Right lobe of liver (tissue), 6 donors: ENCODE measurements at regions not wholly inside any gene's neighbourhood (a gene's known extent, or its start where the extent isn't known, plus 50 kb on each side); places are given as distances from the start of the nearest gene placed in this dataset.

Experiments used
- ATAC-seq, 4 donors: fragments of 200-7000 bp; cut with Tn5 transposase; one replicate each; pipeline ENCODE4 v1.9.1; 2020; ENCODE audit warnings: mild to moderate bottlenecking in 4 of 4, moderate library complexity in 4 of 4
- DNase-seq, 3 donors: peaks; one replicate each; pipeline ENCODE4 v3.0.0-alpha.2; 2020
- H3K27ac ChIP-seq, 3 donors: fragments of 200-600 bp; one replicate each; pipeline ENCODE4 v1.8.0; 2022
- H3K27me3 ChIP-seq, 2 donors: fragments of 200-600 bp; one replicate each; pipeline ENCODE4 v1.8.0; 2022
- H3K36me3 ChIP-seq, 4 donors: fragments of 200-600 bp; sonication (generic) in 1 of 4; one replicate each; pipeline versions ENCODE4 v1.5.1 to v1.8.0; 2017 to 2022; ENCODE audit warnings: control low read depth in 1 of 4
- H3K4me1 ChIP-seq, 4 donors: fragments of 200-600 bp; sonication (generic) in 1 of 4; one replicate each; pipeline versions ENCODE4 v1.5.1 to v1.8.0; 2017 to 2022; ENCODE audit warnings: control low read depth in 1 of 4
- H3K4me3 ChIP-seq, 3 donors: fragments of 200-600 bp; one replicate each; pipeline ENCODE4 v1.8.0; 2022
- H3K9me3 ChIP-seq, 4 donors: fragments of 200-600 bp; sonication (generic) in 1 of 4; one replicate each; pipeline versions ENCODE4 v1.5.1 to v1.8.0; 2017 to 2022; ENCODE audit warnings: control low read depth in 1 of 4
- CTCF ChIP-seq, 4 donors: fragments of 200-600 bp in 3 of 4; fragments of 450-650 bp in 1 of 4; IDR thresholded peaks; one replicate each; pipeline versions ENCODE4 v1.5.1 to v1.8.0; 2016 to 2022; ENCODE audit warnings: antibody characterized with exemption in 4 of 4, mild to moderate bottlenecking in 2 of 4
- POLR2A ChIP-seq: fragments of 450-650 bp; IDR thresholded peaks from one replicate; pipeline ENCODE4 v1.6.1; 2017; ENCODE audit warnings: antibody characterized with exemption, mild to moderate bottlenecking
- WGBS: methylation state at CpG from one replicate; pipeline ENCODE4 v1.1.6; 2018; ENCODE audit warnings: low coverage, low lambda C conversion rate; ENCODE audit not compliant: insufficient coverage; ENCODE audit errors: missing lambda C conversion rate; 5-methylcytosine and 5-hydroxymethylcytosine counted together
- intact Hi-C, 2 donors: fragments of 100-400 bp; cut with DNase I; formaldehyde crosslinking; loops; one replicate each; pipeline versions ENCODE4 v1.11.2 to v1.14.1; 2022
- donor health status: DM: no; HTN: yes; CAD: no.
- donor health status: DM: no; HTN: no; CAD: no.
- donor health status: DM: no; HTN: no; CAD: no.
- donor health status: DM: no; HTN: yes; CAD: no.
- donor health status: DM: no; HTN: yes; CAD: no.

GRCh38 chr15:87777054-87777561 is 479.4 kb downstream of the NTRK3 start:
- no peaks in the 10 kb centered on the region for H3K4me1 ChIP-seq
- WGBS, result 39% methylated on average over 3 of the region's 3 CpGs
- H3K27me3 ChIP-seq, result no peaks in the 10 kb centered on the region
- H3K9me3 ChIP-seq, result no peaks in the 10 kb centered on the region
- DNase-seq (no peak), ATAC-seq (no peak)
- H3K36me3 ChIP-seq, result no peaks in the 10 kb centered on the region
- no peak overlapping the region for H3K4me3 ChIP-seq
- TF ChIP-seq CTCF (IDR thresholded peaks at IDR 0.05) (no peak), POLR2A (no peak)
- intact Hi-C loops, result no loop called here
- no peak overlapping the region for H3K27ac ChIP-seq

DNA sequence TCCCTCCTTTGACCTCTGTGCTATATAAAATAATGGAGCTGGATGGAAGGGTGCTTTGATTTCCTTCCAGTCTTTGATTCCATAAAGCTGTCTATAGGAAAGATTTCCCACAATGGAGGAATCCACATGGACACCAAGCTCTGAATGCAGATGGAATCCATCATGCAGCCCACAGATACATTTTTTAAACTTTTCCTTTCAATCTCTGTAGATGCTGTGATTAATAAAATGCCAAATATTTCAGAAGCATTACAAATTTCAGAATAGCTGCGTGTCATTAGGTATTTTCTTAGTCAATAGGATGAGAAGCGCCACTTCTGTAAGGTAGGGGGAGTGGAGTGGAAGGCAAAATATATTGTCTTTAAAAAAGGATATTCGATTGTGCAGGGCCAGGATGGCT is 489.0 kb downstream of the NTRK3 start:
- Histone ChIP-seq H3K4me3 (no peak overlapping the region), H3K9me3 (no peaks in the 10 kb centered on the region), H3K4me1 (no peaks in the 10 kb centered on the region), H3K27me3 (no peaks in the 10 kb centered on the region), H3K27ac (no peak overlapping the region), H3K36me3 (no peaks in the 10 kb centered on the region)
- DNase-seq, result no peak
- ATAC-seq, result no peak
- WGBS, result 50% methylated on average over 3 of the region's 3 CpGs
- TF ChIP-seq POLR2A (no peak), CTCF (IDR thresholded peaks at IDR 0.05) (no peak)
- intact Hi-C loops, result no loop called here

- Histone ChIP-seq H3K4me1 (no peaks in the 10 kb centered on the region), H3K36me3 (no peaks in the 10 kb centered on the region), H3K9me3 (no peaks in the 10 kb centered on the region), H3K27me3 (no peaks in the 10 kb centered on the region), H3K4me3 (no peak overlapping the region), H3K27ac (no peak overlapping the region)
- TF ChIP-seq CTCF (IDR thresholded peaks at IDR 0.05), result no peak
- DNase-seq, result no peak
- 18% methylated on average over 3 of the region's 4 CpGs for WGBS
- no peak for ATAC-seq
- intact Hi-C loops, result no loop called here
These were observed 491.9 kb downstream of the NTRK3 start for GRCh38 chr15:87764461-87765240.

GRCh38 chr15:87763837-87764236 is 492.7 kb downstream of the NTRK3 start:
- no peak for DNase-seq
- intact Hi-C loops, result no loop called here
- ATAC-seq, result no peak
- Histone ChIP-seq H3K4me1 (no peaks in the 10 kb centered on the region), H3K36me3 (no peaks in the 10 kb centered on the region), H3K9me3 (no peaks in the 10 kb centered on the region), H3K27ac (no peak overlapping the region), H3K27me3 (no peaks in the 10 kb centered on the region), H3K4me3 (no peak overlapping the region)
- no peak for TF ChIP-seq POLR2A
- TF ChIP-seq CTCF (IDR thresholded peaks at IDR 0.05), result no peak
- WGBS, result 61% methylated on average over 8 of the region's 9 CpGs
